Cardiac septum (tissue), 1 donor: ENCODE measurements at regions not wholly inside any gene's neighbourhood (a gene's known extent, or its start where the extent isn't known, plus 50 kb on each side); places are given as distances from the start of the nearest gene placed in this dataset.

Source experiments
- DNase-seq: peaks from one replicate; pipeline ENCODE4 v3.0.0-alpha.2; 2020; ENCODE audit warnings: low spot score
- intact Hi-C: fragments of 100-400 bp; cut with DNase I; formaldehyde crosslinking; loops from one replicate; pipeline ENCODE4 v1.14.0; 2022
- donor health status: DM: no; HTN: no; CAD: no.

- no peak for DNase-seq
- intact Hi-C loops = no loop called here
Observed at GRCh38 chr3:76698136-76698706, 341.7 kb upstream of the ROBO2 start.

- DNase-seq = no peak
- intact Hi-C loops = no loop called here
Observed at GRCh38 chr3:76699846-76700245, 340.1 kb upstream of the ROBO2 start.

GRCh38 chr3:76700323-76700722, 339.6 kb upstream of the ROBO2 start:
- intact Hi-C loops = no loop called here
- no peak for DNase-seq

GRCh38 chr3:76702676-76703075, 337.2 kb upstream of the ROBO2 start:
- no peak for DNase-seq
- intact Hi-C loops = no loop called here

- intact Hi-C loops = no loop called here
- no peak for DNase-seq
Observed at GRCh38 chr3:76715426-76715825, 324.5 kb upstream of the ROBO2 start.

GRCh38 chr3:76723366-76723765, 316.5 kb upstream of the ROBO2 start:
- DNase-seq = no peak
- intact Hi-C loops = no loop called here

GRCh38 chr3:76724075-76724474, 315.8 kb upstream of the ROBO2 start:
- no peak for DNase-seq
- intact Hi-C loops = no loop called here

- intact Hi-C loops = no loop called here
- DNase-seq = no peak
Observed at GRCh38 chr3:76724706-76725105, 315.2 kb upstream of the ROBO2 start.

GRCh38 chr3:76726034-76726433, 313.9 kb upstream of the ROBO2 start:
- intact Hi-C loops = no loop called here
- no peak for DNase-seq

- DNase-seq = no peak
- intact Hi-C loops = no loop called here
Observed at GRCh38 chr3:76728426-76728825, 311.5 kb upstream of the ROBO2 start.

- intact Hi-C loops = no loop called here
- DNase-seq = no peak
Observed at GRCh38 chr3:76731471-76731870, 308.4 kb upstream of the ROBO2 start.

- no peak for DNase-seq
Observed at GRCh38 chr3:76733073-76733759, 306.7 kb upstream of the ROBO2 start.

GRCh38 chr3:76735152-76735551, 304.7 kb upstream of the ROBO2 start:
- intact Hi-C loops = no loop called here
- DNase-seq = no peak

More at GRCh38 chr3:76733073-76733759, 306.7 kb upstream of the ROBO2 start:
- intact Hi-C loops = no loop called here

- intact Hi-C loops = no loop called here
- no peak for DNase-seq
Observed at GRCh38 chr3:76753599-76753998, 286.3 kb upstream of the ROBO2 start.

GRCh38 chr3:76754247-76754646, 285.7 kb upstream of the ROBO2 start:
- DNase-seq = no peak
- intact Hi-C loops = no loop called here

GRCh38 chr3:76756577-76756976, 283.3 kb upstream of the ROBO2 start:
- DNase-seq = no peak
- intact Hi-C loops = no loop called here

- intact Hi-C loops = no loop called here
- DNase-seq = no peak
Observed at GRCh38 chr3:76760336-76760735, 279.6 kb upstream of the ROBO2 start.

GRCh38 chr3:76765511-76765910, 274.4 kb upstream of the ROBO2 start:
- intact Hi-C loops = no loop called here

GRCh38 chr3:76768912-76769311, 271.0 kb upstream of the ROBO2 start:
- no peak for DNase-seq
- intact Hi-C loops = no loop called here

More at GRCh38 chr3:76765511-76765910, 274.4 kb upstream of the ROBO2 start:
- no peak for DNase-seq

GRCh38 chr3:76776927-76777326, 263.0 kb upstream of the ROBO2 start:
- intact Hi-C loops = no loop called here
- no peak for DNase-seq

GRCh38 chr3:76788206-76788605, 251.7 kb upstream of the ROBO2 start:
- no peak for DNase-seq
- intact Hi-C loops = no loop called here

GRCh38 chr3:76789237-76789636, 250.7 kb upstream of the ROBO2 start:
- no peak for DNase-seq
- intact Hi-C loops = no loop called here
